Smooth muscle cell (in vitro differentiated cells): ENCODE measurements at regions not wholly inside any gene's neighbourhood (a gene's known extent, or its start where the extent isn't known, plus 50 kb on each side); places are given as distances from the start of the nearest gene placed in this dataset.

Experiments used
- DNase-seq: peaks from one replicate; lab custom pipeline; 2025; ENCODE audit not compliant: unreplicated experiment; lab: John Stamatoyannopoulos, UW
- H2AFZ ChIP-seq: fragments of 200-600 bp; sonication (generic); 2 replicates; pipeline ENCODE4 v1.6.0; 2016; ENCODE audit warnings: antibody characterized with exemption, low read depth, mild to moderate bottlenecking
- H3F3A ChIP-seq: fragments of 200-600 bp; sonication (generic); 2 replicates; pipeline ENCODE4 v1.6.0; 2017; ENCODE audit warnings: antibody characterized with exemption, low read depth
- H3K27ac ChIP-seq: fragments of 200-600 bp; sonication (generic); 2 replicates; pipeline ENCODE4 v1.5.1; 2016; ENCODE audit warnings: low read depth, mild to moderate bottlenecking
- H3K27me3 ChIP-seq: fragments of 200-600 bp; sonication (generic); 2 replicates; pipeline ENCODE4 v1.6.1; 2016; ENCODE audit warnings: low read depth, mild to moderate bottlenecking
- H3K36me3 ChIP-seq: fragments of 200-600 bp; sonication (generic); 2 replicates; pipeline ENCODE4 v1.5.1; 2016; ENCODE audit warnings: low read depth
- H3K4me1 ChIP-seq: fragments of 200-600 bp; sonication (generic); 2 replicates; pipeline ENCODE4 v1.5.1; 2016; ENCODE audit warnings: low read depth
- H3K4me2 ChIP-seq: fragments of 200-600 bp; sonication (generic); 2 replicates; pipeline ENCODE4 v1.6.0; 2016; ENCODE audit warnings: mild to moderate bottlenecking
- H3K4me3 ChIP-seq: fragments of 200-600 bp; sonication (generic); 2 replicates; pipeline ENCODE4 v1.5.1; 2016; ENCODE audit warnings: mild to moderate bottlenecking
- H3K79me2 ChIP-seq: fragments of 200-600 bp; sonication (generic); 2 replicates; pipeline ENCODE4 v1.6.0; 2016; ENCODE audit warnings: low read depth, mild to moderate bottlenecking
- H3K9ac ChIP-seq: fragments of 200-600 bp; sonication (generic); 2 replicates; pipeline ENCODE4 v1.6.0; 2016; ENCODE audit warnings: low read depth
- H3K9me3 ChIP-seq: fragments of 200-600 bp; sonication (generic); replicated peaks from 2 replicates; pipeline ENCODE4 v1.5.1; 2016; ENCODE audit warnings: low read depth
- H4K20me1 ChIP-seq: fragments of 200-600 bp; sonication (generic); 2 replicates; pipeline ENCODE4 v1.6.0; 2016; ENCODE audit warnings: low read depth
- WGBS: methylation state at CpG from one replicate; pipeline ENCODE4 v1.1.7; 2016; ENCODE audit warnings: low lambda C conversion rate; 5-methylcytosine and 5-hydroxymethylcytosine counted together
- TF ChIP-seq, protein P1 (sequence below): fragments of 200-600 bp; sonication (generic); IDR thresholded peaks from 2 replicates; pipeline ENCODE4 v1.5.1; 2017; ENCODE audit warnings: borderline replicate concordance, mild to moderate bottlenecking, antibody characterized with exemption; ENCODE audit not compliant: insufficient read depth, poor library complexity, severe bottlenecking

DNA sequence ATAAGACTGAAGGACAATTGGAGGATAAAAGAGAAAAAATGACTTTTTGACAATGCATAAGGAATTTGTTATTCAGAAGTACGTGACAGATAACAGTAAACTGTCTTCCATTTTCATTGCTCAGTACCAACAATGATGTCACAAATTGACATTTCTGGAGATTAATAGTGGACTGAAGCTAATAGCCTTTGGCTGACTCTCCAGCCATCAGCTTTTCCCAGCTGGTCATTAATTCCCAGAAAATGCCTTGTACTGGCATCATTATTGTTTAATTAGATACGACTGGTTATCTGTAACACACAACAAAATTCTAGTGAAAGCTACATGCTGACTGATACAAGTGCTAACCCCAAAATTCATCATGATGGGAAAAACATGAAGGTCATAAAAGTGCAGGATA lies 147.9 kb upstream of the FGF13 start:
- Histone ChIP-seq H3K79me2 (no peaks in the 10 kb centered on the region), H3K9ac (no peak overlapping the region), H3K27ac (no peak overlapping the region), H3K4me1 (no peaks in the 10 kb centered on the region), H3K27me3 (no peaks in the 10 kb centered on the region), H3K36me3 (no peaks in the 10 kb centered on the region), H3K4me2 (no peak overlapping the region), H2AFZ (no peak overlapping the region), H3K9me3 (no peaks in the 10 kb centered on the region), H4K20me1 (no peaks in the 10 kb centered on the region), H3K4me3 (no peak overlapping the region), H3F3A (no peaks in the 10 kb centered on the region)
- WGBS: 77% methylated on average over 2 of the region's 2 CpGs
- TF ChIP-seq, protein P1, sequence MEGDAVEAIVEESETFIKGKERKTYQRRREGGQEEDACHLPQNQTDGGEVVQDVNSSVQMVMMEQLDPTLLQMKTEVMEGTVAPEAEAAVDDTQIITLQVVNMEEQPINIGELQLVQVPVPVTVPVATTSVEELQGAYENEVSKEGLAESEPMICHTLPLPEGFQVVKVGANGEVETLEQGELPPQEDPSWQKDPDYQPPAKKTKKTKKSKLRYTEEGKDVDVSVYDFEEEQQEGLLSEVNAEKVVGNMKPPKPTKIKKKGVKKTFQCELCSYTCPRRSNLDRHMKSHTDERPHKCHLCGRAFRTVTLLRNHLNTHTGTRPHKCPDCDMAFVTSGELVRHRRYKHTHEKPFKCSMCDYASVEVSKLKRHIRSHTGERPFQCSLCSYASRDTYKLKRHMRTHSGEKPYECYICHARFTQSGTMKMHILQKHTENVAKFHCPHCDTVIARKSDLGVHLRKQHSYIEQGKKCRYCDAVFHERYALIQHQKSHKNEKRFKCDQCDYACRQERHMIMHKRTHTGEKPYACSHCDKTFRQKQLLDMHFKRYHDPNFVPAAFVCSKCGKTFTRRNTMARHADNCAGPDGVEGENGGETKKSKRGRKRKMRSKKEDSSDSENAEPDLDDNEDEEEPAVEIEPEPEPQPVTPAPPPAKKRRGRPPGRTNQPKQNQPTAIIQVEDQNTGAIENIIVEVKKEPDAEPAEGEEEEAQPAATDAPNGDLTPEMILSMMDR: no peak
- DNase-seq: no peak

DNA sequence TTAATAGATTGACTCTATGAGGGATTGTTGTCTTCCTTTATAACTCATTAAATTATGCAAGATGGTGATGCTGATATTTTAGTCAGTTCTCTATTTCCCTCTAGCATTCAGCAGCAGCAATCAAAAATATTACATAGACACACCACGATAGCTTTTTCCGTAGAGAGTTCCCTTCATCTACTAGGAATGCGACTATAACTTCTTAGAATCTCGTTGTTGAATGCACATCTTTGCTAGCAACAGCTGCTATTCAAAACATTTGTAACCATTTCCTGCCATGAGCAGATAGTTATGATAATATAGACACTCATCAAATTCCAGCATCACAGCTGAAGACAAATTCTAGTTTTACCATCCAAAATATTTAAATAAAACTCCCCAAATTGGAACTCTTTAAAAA lies 147.4 kb upstream of the FGF13 start:
- no peaks in the 10 kb centered on the region for H3K27me3 ChIP-seq
- no peaks in the 10 kb centered on the region for H4K20me1 ChIP-seq
- H3K4me3 ChIP-seq: no peak overlapping the region
- no peaks in the 10 kb centered on the region for H3K4me1 ChIP-seq
- 69% methylated on average over 4 of the region's 4 CpGs for WGBS
- no peak overlapping the region for H3K9ac ChIP-seq
- TF ChIP-seq, protein P1: no peak
- H3K36me3 ChIP-seq: no peaks in the 10 kb centered on the region
- no peaks in the 10 kb centered on the region for H3F3A ChIP-seq
- H3K27ac ChIP-seq: peak overlapping the region; percentile 43
- no peaks in the 10 kb centered on the region for H3K9me3 ChIP-seq
- no peak overlapping the region for H2AFZ ChIP-seq
- no peaks in the 10 kb centered on the region for H3K79me2 ChIP-seq
- peak overlapping the region; percentile 23 for H3K4me2 ChIP-seq
- no peak for DNase-seq

DNA sequence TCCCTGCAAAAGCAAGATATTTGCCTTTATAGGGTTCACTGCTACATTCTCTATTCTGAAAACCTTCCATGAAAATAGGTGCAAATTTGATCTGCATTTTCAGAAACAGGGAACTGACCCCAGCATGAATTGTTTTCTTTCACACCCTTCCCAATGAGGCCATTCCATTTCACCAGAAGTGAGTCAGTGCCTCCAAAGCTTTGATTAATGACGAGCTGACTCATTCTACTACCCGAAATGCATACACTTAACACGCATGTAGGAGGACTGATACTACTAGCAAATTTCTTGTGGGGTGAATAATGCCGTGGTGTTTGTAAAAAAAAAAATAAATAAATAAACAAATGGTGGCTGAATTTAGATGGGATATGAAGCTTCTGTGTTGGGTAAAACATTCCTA lies 146.9 kb upstream of the FGF13 start:
- Histone ChIP-seq H3K79me2 (no peaks in the 10 kb centered on the region), H3K27ac (peak overlapping the region; percentile 55), H3K4me3 (no peak overlapping the region), H4K20me1 (no peaks in the 10 kb centered on the region), H3K9me3 (no peaks in the 10 kb centered on the region), H2AFZ (no peak overlapping the region), H3K36me3 (no peaks in the 10 kb centered on the region), H3K9ac (peak overlapping the region; percentile 29), H3K4me1 (no peaks in the 10 kb centered on the region), H3K27me3 (no peaks in the 10 kb centered on the region), H3K4me2 (peak overlapping the region; percentile 23), H3F3A (no peaks in the 10 kb centered on the region)
- 36% methylated on average over 4 of the region's 4 CpGs for WGBS
- TF ChIP-seq, protein P1: no peak
- DNase-seq: no peak

DNA sequence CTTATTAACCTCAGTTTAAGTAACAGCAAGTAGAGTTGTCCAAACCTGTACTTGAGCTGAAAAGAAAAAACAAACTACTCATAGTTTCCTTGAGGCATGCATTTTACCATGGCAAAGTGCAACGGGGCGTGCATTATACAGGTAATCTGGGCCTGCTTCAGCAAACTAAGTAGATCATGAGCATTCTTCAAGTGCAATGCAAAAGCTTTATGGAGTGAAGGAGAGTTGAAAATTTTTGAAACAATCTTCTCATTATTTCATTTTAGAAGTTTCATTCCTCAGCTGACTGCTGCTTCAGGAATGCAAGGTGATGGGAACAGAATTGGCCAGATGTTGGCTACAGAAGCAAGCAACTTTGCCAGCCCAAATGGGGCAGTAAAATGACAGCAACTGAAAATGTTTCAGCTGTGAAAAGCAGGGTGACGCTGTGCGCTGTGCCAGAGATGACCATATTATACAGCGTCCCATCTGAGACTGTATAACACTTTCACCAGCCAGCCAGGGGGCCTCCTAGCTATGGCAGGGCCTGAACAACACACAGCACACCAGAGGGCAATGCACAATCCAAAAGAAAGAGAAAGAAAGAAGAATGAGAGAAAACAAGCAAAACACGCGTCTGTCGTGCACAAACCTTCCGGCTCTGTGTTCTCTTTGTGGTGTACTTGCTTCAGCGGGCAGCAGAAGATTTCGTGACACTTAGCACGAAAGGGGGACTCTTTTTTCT lies 145.5 kb upstream of the FGF13 start:
- H3K79me2 ChIP-seq: no peaks in the 10 kb centered on the region
- H3K27me3 ChIP-seq: no peaks in the 10 kb centered on the region
- H3K4me3 ChIP-seq: no peak overlapping the region
- H3K9ac ChIP-seq: no peak overlapping the region
- no peaks in the 10 kb centered on the region for H4K20me1 ChIP-seq
- DNase-seq: no peak
- no peaks in the 10 kb centered on the region for H3K4me1 ChIP-seq
- no peak overlapping the region for H3K4me2 ChIP-seq
- WGBS: 86% methylated on average over 12 of the region's 12 CpGs
- H2AFZ ChIP-seq: no peak overlapping the region
- no peaks in the 10 kb centered on the region for H3K36me3 ChIP-seq
- no peaks in the 10 kb centered on the region for H3K9me3 ChIP-seq
- H3F3A ChIP-seq: no peaks in the 10 kb centered on the region
- H3K27ac ChIP-seq: no peak overlapping the region
- TF ChIP-seq, protein P1: no peak
